Fibroblast of lung (primary cell): ENCODE measurements at regions not wholly inside any gene's neighbourhood (a gene's known extent, or its start where the extent isn't known, plus 50 kb on each side); places are given as distances from the start of the nearest gene placed in this dataset.

Experiments used
- EZH2 ChIP-seq: IDR thresholded peaks from 2 replicates; pipeline ENCODE4 v1.5.1; 2012; ENCODE audit warnings: low read length, control low read depth, mild to moderate bottlenecking; ENCODE audit errors: missing control alignments
- TF ChIP-seq, protein P1 (sequence below), 2 donors: IDR thresholded peaks in 1 of 2; conservative IDR thresholded peaks in 1 of 2; 1 replicate in 1 of 2; 2 replicates in 1 of 2; pipeline ENCODE4 v1.5.1; 2011 to 2012; ENCODE audit warnings: low read length in 2 of 2, control low read depth in 1 of 2, inconsistent platforms in 1 of 2, low read depth in 1 of 2, mild to moderate bottlenecking in 1 of 2

DNA sequence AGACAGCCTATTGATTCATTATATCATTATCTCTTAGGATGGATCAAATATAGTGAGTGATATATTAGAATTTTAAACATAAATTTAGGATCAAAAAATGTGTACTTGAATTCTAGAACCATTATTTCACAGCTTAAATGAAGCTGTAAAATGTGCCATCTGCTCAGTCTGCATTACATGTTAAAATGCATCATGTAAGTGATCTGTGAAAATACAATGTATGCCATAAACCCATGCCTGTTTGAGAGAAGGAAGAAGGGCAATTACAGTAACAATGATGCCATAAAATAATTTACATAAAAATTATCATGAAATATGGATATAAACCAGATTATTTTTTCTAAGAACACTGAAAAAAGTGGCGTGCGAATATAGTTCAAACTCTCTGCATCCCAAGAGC, 1066.0 kb upstream of the ADGRL4 start:
- TF ChIP-seq, protein P1, sequence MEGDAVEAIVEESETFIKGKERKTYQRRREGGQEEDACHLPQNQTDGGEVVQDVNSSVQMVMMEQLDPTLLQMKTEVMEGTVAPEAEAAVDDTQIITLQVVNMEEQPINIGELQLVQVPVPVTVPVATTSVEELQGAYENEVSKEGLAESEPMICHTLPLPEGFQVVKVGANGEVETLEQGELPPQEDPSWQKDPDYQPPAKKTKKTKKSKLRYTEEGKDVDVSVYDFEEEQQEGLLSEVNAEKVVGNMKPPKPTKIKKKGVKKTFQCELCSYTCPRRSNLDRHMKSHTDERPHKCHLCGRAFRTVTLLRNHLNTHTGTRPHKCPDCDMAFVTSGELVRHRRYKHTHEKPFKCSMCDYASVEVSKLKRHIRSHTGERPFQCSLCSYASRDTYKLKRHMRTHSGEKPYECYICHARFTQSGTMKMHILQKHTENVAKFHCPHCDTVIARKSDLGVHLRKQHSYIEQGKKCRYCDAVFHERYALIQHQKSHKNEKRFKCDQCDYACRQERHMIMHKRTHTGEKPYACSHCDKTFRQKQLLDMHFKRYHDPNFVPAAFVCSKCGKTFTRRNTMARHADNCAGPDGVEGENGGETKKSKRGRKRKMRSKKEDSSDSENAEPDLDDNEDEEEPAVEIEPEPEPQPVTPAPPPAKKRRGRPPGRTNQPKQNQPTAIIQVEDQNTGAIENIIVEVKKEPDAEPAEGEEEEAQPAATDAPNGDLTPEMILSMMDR (conservative IDR thresholded peaks at IDR 0.05 in 1 of 2, IDR thresholded peaks at IDR 0.05 in 1 of 2; ENCODE audit: low read depth in 1 of 2, low read length in 2 of 2), result no peak
- no peak for TF ChIP-seq EZH2
